PC-3 (cell line): ENCODE measurements at regions not wholly inside any gene's neighbourhood (a gene's known extent, or its start where the extent isn't known, plus 50 kb on each side); places are given as distances from the start of the nearest gene placed in this dataset.
"Not testable (repeated sequence)": the region's sequence is repeated elsewhere in the genome, so short reads cannot be mapped to it uniquely, and the experiment has no call there.

Experiments
- ATAC-seq: fragments of 200-7000 bp; cut with Tn5 transposase; 2 replicates; pipeline ENCODE4 v1.9.1; 2020; ENCODE audit warnings: mild to moderate bottlenecking, moderate library complexity
- BruUV-seq: library from RNA; stranded (reverse); fragments of 400-500 nt; replicated peaks from 2 replicates; lab custom pipeline; 2021; lab: Mats Ljungman, UMichigan
- CTCF ChIA-PET: fragments of 300-600 bp; sonication (Branson Sonifier 250); formaldehyde crosslinking; loops from one replicate; lab custom pipeline; 2022; ENCODE audit warnings: antibody characterized with exemption; lab: Charles Lee
- POLR2A ChIA-PET: fragments of 300-600 bp; sonication (Branson Sonifier 250); formaldehyde crosslinking; loops from one replicate; lab custom pipeline; 2022; ENCODE audit warnings: antibody characterized with exemption; ENCODE audit not compliant: unreplicated experiment; lab: Charles Lee
- DNase-seq: peaks from one replicate; pipeline ENCODE4 v3.0.0-alpha.2; 2015
- H2AFZ ChIP-seq: fragments of 300-600 bp; sonication (generic); 2 replicates; pipeline ENCODE4 v1.6.0; 2016; ENCODE audit warnings: antibody characterized with exemption, low read length
- H3F3A ChIP-seq: fragments of 300-600 bp; sonication (generic); one replicate; pipeline ENCODE4 v1.6.0; 2017; ENCODE audit warnings: antibody characterized with exemption, low read length, control low read depth, mild to moderate bottlenecking; ENCODE audit not compliant: unreplicated experiment
- H3K27ac ChIP-seq: fragments of 300-600 bp; sonication (generic); 2 replicates; pipeline ENCODE4 v1.5.1; 2016; ENCODE audit warnings: mild to moderate bottlenecking, low read length
- H3K27me3 ChIP-seq: fragments of 300-600 bp; sonication (generic); 2 replicates; pipeline ENCODE4 v1.6.1; 2016; ENCODE audit warnings: low read length, mixed read lengths
- H3K36me3 ChIP-seq: fragments of 300-600 bp; sonication (generic); 2 replicates; pipeline ENCODE4 v1.6.1; 2016; ENCODE audit warnings: low read depth, mixed run types, low read length, mixed read lengths
- H3K4me1 ChIP-seq: fragments of 300-600 bp; sonication (generic); 2 replicates; pipeline ENCODE4 v1.5.1; 2016; ENCODE audit warnings: low read length; ENCODE audit not compliant: insufficient read depth
- H3K4me2 ChIP-seq: fragments of 300-600 bp; sonication (generic); 2 replicates; pipeline ENCODE4 v1.6.0; 2016; ENCODE audit warnings: low read length
- H3K4me3 ChIP-seq: fragments of 300-600 bp; sonication (generic); 2 replicates; pipeline ENCODE4 v1.5.1; 2016; ENCODE audit warnings: mild to moderate bottlenecking, low read length, mixed read lengths
- H3K79me2 ChIP-seq: fragments of 300-600 bp; sonication (generic); 2 replicates; pipeline ENCODE4 v1.6.1; 2017; ENCODE audit warnings: low read length, mixed read lengths
- H3K9ac ChIP-seq: fragments of 300-600 bp; sonication (generic); 2 replicates; pipeline ENCODE4 v1.6.0; 2016; ENCODE audit warnings: mild to moderate bottlenecking, low read length
- H3K9me2 ChIP-seq: fragments of 300-600 bp; sonication (generic); replicated peaks from 2 replicates; pipeline ENCODE4 v1.6.1; 2016; ENCODE audit warnings: mixed run types, low read length, mixed read lengths
- H3K9me3 ChIP-seq: fragments of 300-600 bp; sonication (generic); 2 replicates; pipeline ENCODE4 v1.6.1; 2016; ENCODE audit warnings: low read length, mixed read lengths
- H4K20me1 ChIP-seq: fragments of 300-600 bp; sonication (generic); 2 replicates; pipeline ENCODE4 v1.6.1; 2016; ENCODE audit warnings: low read length, mixed read lengths
- CTCF ChIP-seq: fragments of 300-600 bp; sonication (generic); conservative IDR thresholded peaks from 2 replicates; pipeline ENCODE4 v1.5.1; 2017; ENCODE audit warnings: antibody characterized with exemption, low read depth, mild to moderate bottlenecking, low read length
- EZH2 ChIP-seq: fragments of 300-600 bp; sonication (generic); IDR thresholded peaks from one replicate; pipeline ENCODE4 v1.6.1; 2017; ENCODE audit warnings: antibody characterized with exemption, mild to moderate bottlenecking, low read length; ENCODE audit not compliant: unreplicated experiment
- EZH2phosphoT487 ChIP-seq: fragments of 300-600 bp; sonication (generic); IDR thresholded peaks from 2 replicates; pipeline ENCODE4 v1.6.1; 2018; ENCODE audit warnings: mild to moderate bottlenecking, antibody characterized with exemption, low read length, borderline replicate concordance
- intact Hi-C: fragments of 100-400 bp; cut with micrococcal nuclease; formaldehyde crosslinking; loops from 2 replicates; pipeline ENCODE4 v1.9.0; 2023

GRCh38 chr6:12546410-12547002, 170.1 kb upstream of the PHACTR1 start:
- no TSS peak for BruUV-seq
- H3K4me3 ChIP-seq: no peak overlapping the region
- no peak for TF ChIP-seq EZH2
- no peak for TF ChIP-seq CTCF
- no peak for TF ChIP-seq EZH2phosphoT487
- no peaks in the 10 kb centered on the region for H3K79me2 ChIP-seq
- H3K27ac ChIP-seq: no peak overlapping the region
- H3K4me2 ChIP-seq: 0 out of 2 replicates have a peak overlapping the region, but pooled peaks have one; percentile 3
- no peaks in the 10 kb centered on the region for H3K9me3 ChIP-seq
- H3K4me1 ChIP-seq: peaks cover 15% of the 10 kb centered on the region
- CTCF ChIA-PET: no interaction called here
- no peaks in the 10 kb centered on the region for H3K9me2 ChIP-seq
- H3K27me3 ChIP-seq: no peaks in the 10 kb centered on the region
- POLR2A ChIA-PET: no interaction called here
- DNase-seq: no peak
- intact Hi-C loops: no loop called here
- H3F3A ChIP-seq: no peaks in the 10 kb centered on the region
- no peaks in the 10 kb centered on the region for H4K20me1 ChIP-seq
- no peak overlapping the region for H3K9ac ChIP-seq
- H2AFZ ChIP-seq: no peak overlapping the region
- ATAC-seq: no peak
- no peaks in the 10 kb centered on the region for H3K36me3 ChIP-seq

GRCh38 chr6:12548526-12548925, 168.0 kb upstream of the PHACTR1 start:
- CTCF ChIA-PET: no interaction called here
- Histone ChIP-seq H3K4me3 (no peak overlapping the region), H3K27me3 (no peaks in the 10 kb centered on the region), H4K20me1 (no peaks in the 10 kb centered on the region), H3K4me1 (peaks cover 15% of the 10 kb centered on the region), H2AFZ (no peak overlapping the region), H3F3A (no peaks in the 10 kb centered on the region), H3K36me3 (no peaks in the 10 kb centered on the region), H3K9me2 (no peaks in the 10 kb centered on the region), H3K9me3 (no peaks in the 10 kb centered on the region), H3K9ac (no peak overlapping the region), H3K4me2 (no peak overlapping the region), H3K27ac (no peak overlapping the region), H3K79me2 (no peaks in the 10 kb centered on the region)
- no TSS peak for BruUV-seq
- ATAC-seq (no peak), DNase-seq (no peak)
- POLR2A ChIA-PET: no interaction called here
- intact Hi-C loops: no loop called here
- TF ChIP-seq EZH2 (no peak), EZH2phosphoT487 (no peak), CTCF (no peak)

GRCh38 chr6:12549445-12549844, 167.1 kb upstream of the PHACTR1 start:
- intact Hi-C loops, H3K9ac ChIP-seq, H3K79me2 ChIP-seq, H3K27ac ChIP-seq, H4K20me1 ChIP-seq, POLR2A ChIA-PET, DNase-seq, H3K9me2 ChIP-seq, H3F3A ChIP-seq, H3K9me3 ChIP-seq, BruUV-seq, H3K4me2 ChIP-seq, H3K27me3 ChIP-seq, ATAC-seq, H3K36me3 ChIP-seq, CTCF ChIA-PET, H3K4me3 ChIP-seq, H2AFZ ChIP-seq: not testable (repeated sequence)
- H3K4me1 ChIP-seq: peaks cover 15% of the 10 kb centered on the region

GRCh38 chr6:12554820-12555219, 161.7 kb upstream of the PHACTR1 start:
- intact Hi-C loops, H3K36me3 ChIP-seq, DNase-seq, ATAC-seq, H3F3A ChIP-seq, POLR2A ChIA-PET, H4K20me1 ChIP-seq, H3K9me3 ChIP-seq, CTCF ChIA-PET, H3K9me2 ChIP-seq, H3K9ac ChIP-seq, H3K4me2 ChIP-seq, H3K4me1 ChIP-seq, BruUV-seq, H3K27ac ChIP-seq, H2AFZ ChIP-seq, H3K79me2 ChIP-seq, H3K27me3 ChIP-seq, H3K4me3 ChIP-seq: not testable (repeated sequence)
